Tibial nerve (tissue), 4 donors: ENCODE measurements at regions not wholly inside any gene's neighbourhood (a gene's known extent, or its start where the extent isn't known, plus 50 kb on each side); places are given as distances from the start of the nearest gene placed in this dataset.

Experiments
- CTCF ChIP-seq, 5 experiments: fragments of 200-600 bp in 3 of 5; fragments of 450-650 bp in 2 of 5; sonication (generic) in 3 of 5; IDR thresholded peaks; one replicate each; pipeline ENCODE4 v1.5.1; 2016 to 2019; ENCODE audit warnings: antibody characterized with exemption in 5 of 5, mild to moderate bottlenecking in 3 of 5, moderate library complexity in 2 of 5
- EP300 ChIP-seq, 2 donors: sonication (generic); formaldehyde crosslinking; IDR thresholded peaks; one replicate each; pipeline ENCODE4 v1.6.1; 2017; ENCODE audit warnings: antibody characterized with exemption in 2 of 2, mild to moderate bottlenecking in 1 of 2
- POLR2A ChIP-seq, 2 donors: fragments of 450-650 bp; IDR thresholded peaks; one replicate each; pipeline ENCODE4 v1.6.1; 2017; ENCODE audit warnings: antibody characterized with exemption in 2 of 2, mild to moderate bottlenecking in 2 of 2, moderate library complexity in 2 of 2

GRCh38 chr3:153976891-153977554, 144.2 kb upstream of the ARHGEF26 start:
- no peak for TF ChIP-seq CTCF (IDR thresholded peaks at IDR 0.05)
- no peak for TF ChIP-seq POLR2A (IDR thresholded peaks at IDR 0.05)
- TF ChIP-seq EP300 (IDR thresholded peaks at IDR 0.05) = peak in 1 of 2 donors; percentile 48
